DND-41 (cell line): ENCODE measurements at regions not wholly inside any gene's neighbourhood (a gene's known extent, or its start where the extent isn't known, plus 50 kb on each side); places are given as distances from the start of the nearest gene placed in this dataset.

ENCODE experiments used
- CTCF ChIP-seq: IDR thresholded peaks from 2 replicates; pipeline ENCODE4 v1.5.1; 2012; ENCODE audit warnings: borderline replicate concordance, low read length, moderate library complexity, mild to moderate bottlenecking; ENCODE audit not compliant: poor library complexity, severe bottlenecking; ENCODE audit errors: extremely low read depth
- EZH2 ChIP-seq: IDR thresholded peaks from 3 replicates; pipeline ENCODE4 v1.6.1; 2012; ENCODE audit warnings: borderline replicate concordance, low read depth, mild to moderate bottlenecking, moderate library complexity, low read length, inconsistent platforms; ENCODE audit not compliant: severe bottlenecking

GRCh38 chr18:4549164-4549872 lies 94.2 kb upstream of the DLGAP1 start:
- TF ChIP-seq CTCF, result no peak
- TF ChIP-seq EZH2, result no peak
